ENCODE measurements at regions not wholly inside any gene's neighbourhood (a gene's known extent, or its start where the extent isn't known, plus 50 kb on each side); places are given as distances from the start of the nearest gene placed in this dataset.

- Mint-ChIP-seq H3K27ac (no peak overlapping the region), H3K36me3 (no peaks in the 10 kb centered on the region), H3K27me3 (no peaks in the 10 kb centered on the region), H3K4me1 (no peaks in the 10 kb centered on the region), H3K4me3 (no peak overlapping the region), H3K9me3 (peaks cover 6% of the 10 kb centered on the region)
Observed at GRCh38 chr2:146079216-146079615, 1559.3 kb upstream of the ZEB2 start.

DNA sequence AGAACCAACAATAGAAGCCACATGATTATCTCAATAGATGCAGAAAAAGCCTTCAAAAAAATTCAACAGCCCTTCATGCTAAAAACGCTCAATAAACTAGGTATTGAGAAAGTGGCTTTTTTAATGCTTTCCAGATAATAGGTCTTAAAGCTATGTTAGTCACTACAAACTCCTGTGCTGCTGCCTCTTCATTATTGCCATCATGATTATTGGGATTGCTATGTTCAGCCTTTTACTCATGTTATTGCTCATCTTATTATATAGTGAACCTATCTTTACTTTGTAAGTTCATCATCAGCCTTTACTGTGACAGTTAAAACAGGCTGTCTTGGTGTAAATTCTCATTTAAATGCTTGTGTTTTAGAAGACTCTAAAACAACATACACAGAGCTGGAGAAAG is 1557.2 kb upstream of the ZEB2 start:
- Mint-ChIP-seq H3K27me3 (no peaks in the 10 kb centered on the region), H3K9me3 (peaks cover 11% of the 10 kb centered on the region), H3K27ac (no peak overlapping the region), H3K4me3 (no peak overlapping the region), H3K36me3 (no peaks in the 10 kb centered on the region), H3K4me1 (no peaks in the 10 kb centered on the region)

DNA sequence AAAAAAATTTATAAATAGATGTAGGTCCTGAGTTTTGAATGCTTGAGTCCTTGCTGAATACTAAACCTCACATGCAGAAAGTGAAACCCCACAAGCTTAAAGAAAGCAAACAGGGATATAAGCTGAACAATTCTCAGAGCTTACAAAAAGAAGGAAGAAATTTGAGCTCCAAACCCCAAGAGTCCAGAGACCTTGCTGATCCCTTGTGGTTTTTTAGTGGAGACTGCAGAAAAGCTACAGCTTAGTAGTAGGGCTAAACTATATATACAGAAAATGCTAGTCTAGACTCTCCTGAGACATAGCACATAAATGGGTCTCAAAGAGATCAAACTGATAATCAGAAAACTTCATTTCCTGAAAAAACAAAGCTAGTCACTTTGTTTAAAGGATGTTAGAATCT is 1548.1 kb upstream of the ZEB2 start:
- no peak overlapping the region for H3K27ac Mint-ChIP-seq

DNA sequence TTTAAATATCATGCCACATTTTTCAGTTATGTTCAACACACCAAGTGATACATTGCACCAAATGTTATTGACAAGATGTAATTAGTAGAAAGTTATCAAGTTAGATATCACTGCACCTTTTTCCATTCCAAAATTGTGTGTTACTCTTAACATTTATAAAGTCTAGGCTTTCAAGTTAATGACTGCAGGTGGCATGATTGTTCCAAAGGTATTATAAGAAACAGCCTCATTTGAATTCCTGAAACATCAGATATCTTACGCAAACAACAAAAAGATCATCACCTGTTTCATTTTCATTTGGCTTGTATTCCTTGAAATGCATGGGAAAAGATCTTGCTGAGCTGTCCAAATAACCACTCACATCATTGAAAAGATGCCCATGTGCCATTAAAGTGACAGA is 1528.2 kb upstream of the ZEB2 start:
- Mint-ChIP-seq H3K4me3 (no peak overlapping the region), H3K9me3 (no peaks in the 10 kb centered on the region)

More for the DNA sequence above, 1548.1 kb upstream of the ZEB2 start:
- no peaks in the 10 kb centered on the region for H3K27me3 Mint-ChIP-seq
- H3K9me3 Mint-ChIP-seq, result peaks cover 5% of the 10 kb centered on the region
- H3K4me1 Mint-ChIP-seq, result no peaks in the 10 kb centered on the region
- H3K4me3 Mint-ChIP-seq, result no peak overlapping the region
- no peaks in the 10 kb centered on the region for H3K36me3 Mint-ChIP-seq

DNA sequence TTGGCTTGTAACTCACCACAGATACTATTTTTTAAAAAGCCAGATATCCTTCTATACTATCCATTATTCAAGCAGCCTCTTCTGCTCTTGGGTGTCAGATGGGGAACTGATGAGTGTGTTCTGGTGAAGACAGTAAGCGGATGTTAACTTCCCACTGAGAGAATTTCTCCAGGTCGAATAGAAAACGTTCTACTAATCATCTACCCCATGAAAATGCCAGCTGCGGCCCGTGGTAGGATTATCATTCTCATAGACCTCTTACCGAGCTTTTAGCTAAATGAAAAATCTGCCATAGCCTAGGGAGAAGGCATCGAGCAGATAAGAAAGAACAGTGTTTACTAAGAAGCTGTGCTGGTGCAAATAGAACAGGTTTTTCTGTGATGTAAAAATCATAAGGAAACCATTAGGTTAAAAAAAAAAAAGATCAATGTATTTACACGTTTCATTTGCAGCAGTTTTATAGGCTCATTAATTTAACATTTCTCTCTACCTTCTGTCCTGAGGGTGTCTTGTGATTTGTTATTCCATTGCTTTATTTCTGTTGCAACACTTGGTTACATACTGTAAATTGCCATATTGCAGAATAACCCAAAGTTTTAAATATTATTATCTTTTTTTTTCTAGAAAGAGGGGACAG is 1521.5 kb upstream of the ZEB2 start:
- Mint-ChIP-seq H3K36me3 (no peaks in the 10 kb centered on the region), H3K27me3 (no peaks in the 10 kb centered on the region), H3K4me3 (no peak overlapping the region)

More for the DNA sequence above, 1528.2 kb upstream of the ZEB2 start:
- Mint-ChIP-seq H3K4me1 (no peaks in the 10 kb centered on the region), H3K27me3 (no peaks in the 10 kb centered on the region), H3K36me3 (no peaks in the 10 kb centered on the region), H3K27ac (no peak overlapping the region)

DNA sequence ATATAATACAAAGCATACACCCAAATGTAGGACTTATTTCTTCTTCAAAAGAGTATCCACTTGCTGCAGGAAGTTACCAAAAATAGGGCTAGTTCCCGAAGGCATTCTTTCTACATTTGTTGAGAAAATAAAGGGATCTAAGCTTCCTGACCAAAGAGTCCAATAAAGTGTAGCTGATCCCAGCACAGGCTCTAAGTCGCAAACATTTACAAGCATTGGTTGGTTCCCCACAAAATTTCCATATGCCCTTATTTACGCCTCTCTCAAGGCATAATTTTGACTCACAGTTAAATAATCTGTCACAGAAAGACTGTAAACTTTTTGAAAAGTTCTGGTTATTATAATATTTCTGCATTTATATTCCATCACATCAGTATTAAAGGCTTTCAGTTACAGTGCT is 1520.1 kb upstream of the ZEB2 start:
- H3K27ac Mint-ChIP-seq, result no peak overlapping the region
- no peaks in the 10 kb centered on the region for H3K9me3 Mint-ChIP-seq
- H3K27me3 Mint-ChIP-seq, result no peaks in the 10 kb centered on the region
- no peaks in the 10 kb centered on the region for H3K36me3 Mint-ChIP-seq
- H3K4me1 Mint-ChIP-seq, result no peaks in the 10 kb centered on the region
- H3K4me3 Mint-ChIP-seq, result no peak overlapping the region

More for the DNA sequence above, 1521.5 kb upstream of the ZEB2 start:
- Mint-ChIP-seq H3K4me1 (no peaks in the 10 kb centered on the region), H3K27ac (no peak overlapping the region), H3K9me3 (no peaks in the 10 kb centered on the region)

- Mint-ChIP-seq H3K27ac (no peak overlapping the region), H3K27me3 (no peaks in the 10 kb centered on the region), H3K36me3 (no peaks in the 10 kb centered on the region), H3K9me3 (no peaks in the 10 kb centered on the region), H3K4me3 (no peak overlapping the region), H3K4me1 (no peaks in the 10 kb centered on the region)
Observed at GRCh38 chr2:146038014-146038413, 1518.1 kb upstream of the ZEB2 start.

- no peaks in the 10 kb centered on the region for H3K36me3 Mint-ChIP-seq
- H3K27me3 Mint-ChIP-seq, result no peaks in the 10 kb centered on the region
- no peak overlapping the region for H3K4me3 Mint-ChIP-seq
- no peaks in the 10 kb centered on the region for H3K4me1 Mint-ChIP-seq
- H3K9me3 Mint-ChIP-seq, result no peaks in the 10 kb centered on the region
- no peak overlapping the region for H3K27ac Mint-ChIP-seq
Observed at GRCh38 chr2:146037334-146037870, 1517.5 kb upstream of the ZEB2 start.

- Mint-ChIP-seq H3K36me3 (no peaks in the 10 kb centered on the region), H3K4me3 (no peak overlapping the region)
Observed at GRCh38 chr2:146031158-146031557, 1511.2 kb upstream of the ZEB2 start.

DNA sequence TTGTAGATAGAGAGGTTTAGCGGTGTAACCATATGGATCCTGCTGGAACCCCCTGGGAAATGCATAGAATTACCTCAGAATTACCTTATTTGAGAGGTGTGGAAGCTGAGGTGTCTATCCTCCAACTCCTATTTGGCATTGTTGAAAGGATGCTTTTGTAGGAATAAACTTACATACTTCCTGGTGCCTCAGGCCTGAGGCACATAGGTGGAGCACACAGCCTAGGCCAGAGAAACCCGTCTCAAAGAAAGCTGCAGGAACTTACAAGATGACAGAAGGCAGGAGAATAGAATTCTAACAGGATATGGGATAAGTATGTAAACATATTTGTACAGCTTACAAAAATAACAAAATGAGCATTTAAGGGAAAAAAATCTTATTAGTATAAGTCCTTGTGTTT is 1507.2 kb upstream of the ZEB2 start:
- Mint-ChIP-seq H3K36me3 (no peaks in the 10 kb centered on the region), H3K9me3 (no peaks in the 10 kb centered on the region), H3K27me3 (no peaks in the 10 kb centered on the region), H3K4me3 (no peak overlapping the region), H3K4me1 (no peaks in the 10 kb centered on the region), H3K27ac (no peak overlapping the region)

More at GRCh38 chr2:146031158-146031557, 1511.2 kb upstream of the ZEB2 start:
- Mint-ChIP-seq H3K27me3 (no peaks in the 10 kb centered on the region), H3K9me3 (no peaks in the 10 kb centered on the region), H3K4me1 (no peaks in the 10 kb centered on the region), H3K27ac (no peak overlapping the region)

- Mint-ChIP-seq H3K4me3 (no peak overlapping the region), H3K4me1 (no peaks in the 10 kb centered on the region), H3K27ac (no peak overlapping the region), H3K27me3 (no peaks in the 10 kb centered on the region), H3K9me3 (peaks cover 5% of the 10 kb centered on the region), H3K36me3 (no peaks in the 10 kb centered on the region)
Observed at GRCh38 chr2:146025519-146025918, 1505.6 kb upstream of the ZEB2 start.

GRCh38 chr2:146024212-146024743 is 1504.4 kb upstream of the ZEB2 start:
- Mint-ChIP-seq H3K4me1 (no peaks in the 10 kb centered on the region), H3K36me3 (no peaks in the 10 kb centered on the region), H3K27me3 (no peaks in the 10 kb centered on the region), H3K4me3 (no peak overlapping the region), H3K9me3 (peaks cover 5% of the 10 kb centered on the region), H3K27ac (no peak overlapping the region)

- no peak overlapping the region for H3K27ac Mint-ChIP-seq
- no peaks in the 10 kb centered on the region for H3K36me3 Mint-ChIP-seq
- H3K4me3 Mint-ChIP-seq, result no peak overlapping the region
- no peaks in the 10 kb centered on the region for H3K27me3 Mint-ChIP-seq
- no peaks in the 10 kb centered on the region for H3K4me1 Mint-ChIP-seq
- H3K9me3 Mint-ChIP-seq, result no peaks in the 10 kb centered on the region
Observed at GRCh38 chr2:146004462-146004861, 1484.5 kb upstream of the ZEB2 start.

DNA sequence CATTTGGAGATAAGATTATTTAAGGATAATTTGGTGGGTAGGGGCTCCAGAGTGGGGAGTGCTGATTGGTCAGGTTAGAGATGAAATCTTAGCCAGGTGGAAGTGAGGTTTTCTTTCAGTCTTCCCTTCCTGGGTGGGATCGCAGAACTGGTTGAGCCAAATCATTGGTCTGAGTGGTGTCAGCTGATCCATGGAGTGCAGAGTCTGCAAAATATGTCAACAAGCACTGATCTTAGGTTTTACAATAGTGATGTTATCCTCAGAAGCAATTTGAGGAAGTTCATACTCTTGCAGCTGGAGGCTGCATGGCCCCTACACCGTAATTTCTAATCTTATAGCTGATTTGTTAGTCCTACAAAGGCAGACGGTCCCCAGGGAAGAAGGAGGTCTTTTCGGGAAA is 1483.4 kb upstream of the ZEB2 start:
- H3K4me3 Mint-ChIP-seq, result no peak overlapping the region
- no peaks in the 10 kb centered on the region for H3K27me3 Mint-ChIP-seq
- H3K4me1 Mint-ChIP-seq, result no peaks in the 10 kb centered on the region
- H3K36me3 Mint-ChIP-seq, result no peaks in the 10 kb centered on the region
- H3K27ac Mint-ChIP-seq, result no peak overlapping the region
- no peaks in the 10 kb centered on the region for H3K9me3 Mint-ChIP-seq

DNA sequence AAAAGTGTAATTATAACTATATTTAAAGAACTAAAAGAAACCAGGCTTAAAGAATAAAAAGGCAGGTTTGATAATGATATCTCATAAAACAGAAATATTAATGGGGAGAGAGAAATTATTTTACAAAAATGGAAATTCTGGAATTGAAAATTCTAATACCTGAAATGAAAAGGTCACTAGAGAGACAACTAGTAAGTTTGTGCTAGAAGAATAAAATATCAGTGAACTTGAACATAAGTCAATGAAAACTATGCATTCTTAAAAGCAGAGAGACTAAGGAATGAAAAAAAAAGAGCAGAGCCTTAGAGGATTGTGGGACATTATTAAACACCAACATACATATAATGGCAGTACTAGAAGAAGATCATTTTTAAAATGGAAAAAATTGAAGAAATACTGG is 1475.0 kb upstream of the ZEB2 start:
- no peak overlapping the region for H3K4me3 Mint-ChIP-seq
- no peak overlapping the region for H3K27ac Mint-ChIP-seq
- H3K36me3 Mint-ChIP-seq, result no peaks in the 10 kb centered on the region
- H3K27me3 Mint-ChIP-seq, result no peaks in the 10 kb centered on the region
- peaks cover 11% of the 10 kb centered on the region for H3K9me3 Mint-ChIP-seq
- no peaks in the 10 kb centered on the region for H3K4me1 Mint-ChIP-seq

DNA sequence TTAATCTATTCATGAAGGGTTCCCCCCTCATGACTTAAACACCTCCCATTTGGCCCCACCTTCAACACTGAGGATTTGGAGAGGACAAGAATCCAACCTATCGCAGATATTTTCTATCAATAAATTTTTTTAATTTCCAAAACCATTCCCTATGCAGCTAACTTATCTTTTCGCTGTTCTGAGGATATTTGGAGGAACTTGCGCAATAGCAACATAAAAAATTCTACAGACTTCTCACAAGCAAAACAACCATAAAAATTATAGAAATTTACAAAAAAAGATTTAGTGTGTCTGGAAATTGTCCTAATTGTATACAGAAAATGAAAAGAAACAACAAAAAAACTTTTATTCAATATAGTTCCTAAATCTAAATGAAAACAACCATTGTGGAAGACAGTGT is 1472.7 kb upstream of the ZEB2 start:
- H3K27ac Mint-ChIP-seq, result no peak overlapping the region

DNA sequence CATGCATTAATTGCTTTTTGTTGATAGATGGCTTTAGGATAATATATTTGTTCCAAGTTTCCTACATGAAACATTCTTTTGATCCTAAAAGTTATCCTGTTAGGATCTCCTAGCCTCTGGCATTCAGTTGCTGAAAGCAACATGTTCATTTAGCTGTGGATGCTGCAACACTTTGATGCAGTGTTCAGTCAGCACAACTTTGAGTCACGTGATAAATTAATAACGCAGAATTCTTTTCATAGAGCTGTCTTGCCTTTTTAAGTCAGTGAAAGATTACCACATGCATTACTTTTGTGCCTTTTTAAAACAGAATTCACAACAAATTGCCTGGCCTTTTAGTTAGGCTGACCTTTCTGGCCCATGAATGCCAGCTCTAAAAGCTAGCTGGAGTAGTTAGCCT is 1467.9 kb upstream of the ZEB2 start:
- Mint-ChIP-seq H3K4me3 (no peak overlapping the region), H3K9me3 (peaks cover 4% of the 10 kb centered on the region), H3K27ac (no peak overlapping the region), H3K36me3 (no peaks in the 10 kb centered on the region), H3K27me3 (no peaks in the 10 kb centered on the region), H3K4me1 (no peaks in the 10 kb centered on the region)

More for the DNA sequence above, 1472.7 kb upstream of the ZEB2 start:
- no peak overlapping the region for H3K4me3 Mint-ChIP-seq
- H3K27me3 Mint-ChIP-seq, result no peaks in the 10 kb centered on the region
- H3K36me3 Mint-ChIP-seq, result no peaks in the 10 kb centered on the region
- peaks cover 11% of the 10 kb centered on the region for H3K9me3 Mint-ChIP-seq
- no peaks in the 10 kb centered on the region for H3K4me1 Mint-ChIP-seq

Data from activated naive CD4-positive, alpha-beta T cell treated with anti-CD3 and anti-CD28 coated beads, Interleukin-2, amount 50 U/mL, for 24 hours (primary cell).